Dedifferentiated amniotic fluid mesenchymal stem cell (primary cell): ENCODE measurements at regions not wholly inside any gene's neighbourhood (a gene's known extent, or its start where the extent isn't known, plus 50 kb on each side); places are given as distances from the start of the nearest gene placed in this dataset.

Source experiments
- DNase-seq: peaks from one replicate; pipeline ENCODE4 v3.0.0-alpha.2; 2016; ENCODE audit errors: extremely low spot score

DNA sequence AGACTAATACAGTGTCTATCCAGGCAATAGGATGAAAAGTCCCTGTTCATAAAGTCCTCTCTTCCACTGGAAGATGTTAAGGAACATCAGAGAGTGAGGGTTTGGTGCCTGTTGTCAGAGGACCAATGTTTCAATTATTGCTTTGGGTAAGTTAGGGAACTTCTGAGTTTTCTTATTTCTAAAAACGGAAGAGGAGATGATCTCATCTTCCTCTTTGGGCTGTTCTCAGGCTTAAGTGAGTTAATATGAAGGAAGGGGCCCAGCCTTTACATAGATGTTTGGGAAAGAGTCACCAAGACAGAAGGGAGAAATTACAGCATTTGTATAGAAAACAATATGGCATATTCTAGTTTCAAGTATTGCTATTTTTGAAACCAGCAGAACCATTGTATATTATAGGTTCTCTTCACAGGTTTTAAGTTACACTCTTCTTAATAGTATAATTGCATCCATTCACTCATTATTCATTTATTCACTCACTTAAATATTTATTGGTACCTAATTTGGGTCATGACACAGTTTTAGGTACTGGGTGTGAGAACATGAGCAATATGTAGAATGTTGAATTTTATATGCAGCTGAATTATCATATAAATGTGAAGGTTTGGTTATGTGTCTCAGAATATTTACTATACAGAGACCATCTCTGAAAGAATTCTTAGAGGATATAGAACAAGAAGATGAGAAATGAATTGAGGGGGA lies 68.5 kb upstream of the LRIG3 start:
- no peak for DNase-seq

DNA sequence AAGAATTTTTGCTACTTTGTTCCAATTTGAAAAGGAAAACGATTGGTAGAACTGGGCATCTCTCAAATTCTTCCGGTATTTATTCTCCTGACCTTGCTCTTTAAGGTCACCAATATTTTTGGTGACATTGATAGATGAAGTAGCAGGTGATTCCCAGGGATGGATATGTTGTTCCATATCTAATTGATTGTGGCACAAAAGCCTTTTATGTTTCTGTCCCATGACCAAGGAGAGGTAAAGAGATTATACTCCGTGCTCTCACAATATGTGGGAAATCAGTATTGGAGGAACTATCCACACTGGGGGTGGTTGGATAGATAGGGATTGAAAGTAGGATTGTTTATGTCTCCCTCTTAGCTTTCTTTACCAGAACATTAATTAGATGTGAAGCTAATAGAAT lies 61.7 kb upstream of the LRIG3 start:
- DNase-seq = no peak

- no peak for DNase-seq
Measured at GRCh38 chr12:58980768-58981167, 60.5 kb upstream of the LRIG3 start.

DNA sequence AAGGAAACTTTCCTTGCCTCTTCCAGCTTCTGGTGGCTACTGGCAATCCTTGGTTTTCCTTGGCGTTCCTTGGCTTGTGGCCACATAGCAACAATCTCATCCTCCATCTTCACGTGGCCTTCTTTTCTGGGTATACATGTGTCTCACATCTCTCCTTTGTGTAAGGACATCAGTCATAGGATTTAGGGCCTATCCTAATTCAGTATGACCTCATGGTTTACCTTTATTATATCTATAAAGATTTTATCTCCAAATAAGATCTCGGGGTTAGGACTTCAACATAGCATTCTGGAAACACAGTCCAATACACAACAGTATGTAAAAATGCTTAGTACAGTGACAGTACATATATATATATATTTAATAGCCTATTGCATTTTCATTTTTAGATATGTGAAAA lies 58.4 kb upstream of the LRIG3 start:
- no peak for DNase-seq

DNA sequence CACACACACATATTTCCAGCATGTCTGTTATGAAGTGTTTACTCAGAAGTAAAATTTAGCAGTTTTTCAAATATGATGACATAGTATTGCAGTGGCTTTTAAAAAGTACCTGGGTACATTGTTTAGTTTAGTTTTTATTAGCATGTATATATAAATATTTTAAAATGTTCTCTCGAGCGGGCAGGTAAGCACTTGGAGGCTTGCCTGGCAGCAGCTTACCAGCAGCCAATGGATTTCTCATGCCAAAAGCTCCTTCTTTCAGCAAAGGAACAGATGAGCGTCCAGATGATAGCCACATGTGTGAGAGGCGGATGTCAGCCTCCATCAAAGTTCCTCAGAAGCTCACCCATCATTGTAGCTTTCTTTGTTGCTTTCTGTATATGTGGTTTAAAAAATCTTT lies 57.2 kb upstream of the LRIG3 start:
- no peak for DNase-seq

DNA sequence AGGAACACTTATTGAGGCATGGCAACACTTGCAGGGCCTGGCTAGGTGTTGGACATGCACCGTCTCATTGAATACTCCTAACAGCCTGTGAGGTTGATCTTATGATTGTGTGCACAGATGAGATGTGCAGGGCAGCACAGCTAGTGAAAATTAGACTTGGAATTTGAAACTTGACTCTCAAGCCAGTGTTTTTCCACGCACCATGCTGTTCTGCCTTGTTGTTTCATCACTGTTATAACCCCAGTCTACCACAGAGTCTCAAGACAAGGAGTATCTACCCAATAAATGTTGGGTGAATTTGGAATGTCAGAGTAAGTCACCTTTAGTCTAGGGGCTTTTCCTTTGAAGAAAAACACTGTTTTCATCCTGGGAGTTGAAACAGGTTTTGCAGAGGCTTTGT lies 55.8 kb upstream of the LRIG3 start:
- DNase-seq = no peak
